A549 (cell line): ENCODE measurements at regions not wholly inside any gene's neighbourhood (a gene's known extent, or its start where the extent isn't known, plus 50 kb on each side); places are given as distances from the start of the nearest gene placed in this dataset.
"Not testable (repeated sequence)": the region's sequence is repeated elsewhere in the genome, so short reads cannot be mapped to it uniquely, and the experiment has no call there.

Source experiments
- BHLHE40 ChIP-seq: IDR thresholded peaks from 2 replicates; pipeline ENCODE4 v1.6.1; 2012; ENCODE audit warnings: low read depth, low read length, inconsistent platforms
- CTCF ChIP-seq: fragments of >200 bp; sonication (Bioruptor Twin); formaldehyde crosslinking; IDR thresholded peaks from 3 replicates; pipeline ENCODE4 v1.5.1; 2016
- EHMT2 ChIP-seq: fragments of 200-600 bp; sonication (generic); IDR thresholded peaks from 2 replicates; pipeline ENCODE4 v1.6.1; 2016; ENCODE audit warnings: antibody characterized with exemption, low read depth, mild to moderate bottlenecking, moderate library complexity
- EP300 ChIP-seq, 2 experiments: fragments of >200 bp; sonication (Bioruptor Twin); formaldehyde crosslinking; IDR thresholded peaks; 2 replicates in 1 of 2; 3 replicates in 1 of 2; pipeline ENCODE4 v1.6.1; 2016 to 2017
- NFE2L2 ChIP-seq: fragments of 150-350 bp; conservative IDR thresholded peaks from 2 replicates; pipeline ENCODE4 v1.6.1; 2014; ENCODE audit warnings: low read length
- POLR2A ChIP-seq: IDR thresholded peaks from 2 replicates; pipeline ENCODE4 v1.6.1; 2012; ENCODE audit warnings: mild to moderate bottlenecking, low read length
- POLR2AphosphoS2 ChIP-seq: conservative IDR thresholded peaks from 2 replicates; pipeline ENCODE4 v1.6.1; 2012; ENCODE audit warnings: low read length, improper control_type of control experiment, inconsistent platforms
- RAD21 ChIP-seq, 2 experiments: fragments of >200 bp in 1 of 2; sonication (Bioruptor Twin) in 1 of 2; formaldehyde crosslinking in 1 of 2; IDR thresholded peaks in 1 of 2; conservative IDR thresholded peaks in 1 of 2; 2 replicates in 1 of 2; 3 replicates in 1 of 2; pipeline ENCODE4 v1.6.1; 2012 to 2018; ENCODE audit warnings: inconsistent platforms in 1 of 2
- SMC3 ChIP-seq: fragments of >200 bp; sonication (Bioruptor Twin); formaldehyde crosslinking; IDR thresholded peaks from 3 replicates; pipeline ENCODE4 v1.6.1; 2018; ENCODE audit warnings: inconsistent platforms
- TP53 ChIP-seq: fragments of 250-450 bp; sonication (Bioruptor Pico); IDR thresholded peaks from 2 replicates; pipeline ENCODE4 v1.5.0; 2021; ENCODE audit warnings: mild to moderate bottlenecking, moderate library complexity
- USF2 ChIP-seq: fragments of 450-650 bp; IDR thresholded peaks from 2 replicates; pipeline ENCODE4 v1.6.1; 2014; ENCODE audit warnings: antibody characterized with exemption
- TF ChIP-seq, protein P1 (sequence below): IDR thresholded peaks from 2 replicates; pipeline ENCODE4 v1.6.1; 2012
- TF ChIP-seq, protein P2 (sequence below): fragments of 150-350 bp; IDR thresholded peaks from 2 replicates; pipeline ENCODE4 v1.6.1; 2014; ENCODE audit warnings: low read depth, mild to moderate bottlenecking, low read length

DNA sequence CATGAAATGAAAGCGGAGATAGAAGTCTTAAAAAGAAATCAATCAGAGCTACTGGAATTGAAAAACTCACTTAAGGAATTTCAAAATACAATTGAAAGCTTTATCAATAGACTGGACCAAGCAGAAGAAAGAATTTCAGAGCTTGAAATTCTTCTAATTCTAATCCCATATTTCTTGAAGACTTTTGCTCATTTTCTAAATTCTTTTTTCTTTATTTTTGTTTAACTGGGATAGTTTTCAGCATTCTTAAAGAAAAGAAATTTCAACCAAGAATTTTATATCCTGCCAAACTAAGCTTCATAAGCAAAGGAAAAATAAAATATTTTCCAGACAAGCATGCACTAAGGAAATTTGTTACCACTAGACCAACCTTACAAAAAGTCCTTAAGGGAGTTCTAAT is 80.2 kb upstream of the BMAL1 start:
- not testable (repeated sequence) for TF ChIP-seq USF2; CTCF; RAD21 (conservative IDR thresholded peaks at IDR 0.05 in 1 of 2, IDR thresholded peaks at IDR 0.05 in 1 of 2); BHLHE40; EP300 (IDR thresholded peaks at IDR 0.05); TP53 (CRISPR knock-in tag); POLR2A; SMC3; POLR2AphosphoS2; NFE2L2; EHMT2
- TF ChIP-seq, protein P1, sequence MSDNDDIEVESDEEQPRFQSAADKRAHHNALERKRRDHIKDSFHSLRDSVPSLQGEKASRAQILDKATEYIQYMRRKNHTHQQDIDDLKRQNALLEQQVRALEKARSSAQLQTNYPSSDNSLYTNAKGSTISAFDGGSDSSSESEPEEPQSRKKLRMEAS, result not testable (repeated sequence)
- TF ChIP-seq, protein P2, sequence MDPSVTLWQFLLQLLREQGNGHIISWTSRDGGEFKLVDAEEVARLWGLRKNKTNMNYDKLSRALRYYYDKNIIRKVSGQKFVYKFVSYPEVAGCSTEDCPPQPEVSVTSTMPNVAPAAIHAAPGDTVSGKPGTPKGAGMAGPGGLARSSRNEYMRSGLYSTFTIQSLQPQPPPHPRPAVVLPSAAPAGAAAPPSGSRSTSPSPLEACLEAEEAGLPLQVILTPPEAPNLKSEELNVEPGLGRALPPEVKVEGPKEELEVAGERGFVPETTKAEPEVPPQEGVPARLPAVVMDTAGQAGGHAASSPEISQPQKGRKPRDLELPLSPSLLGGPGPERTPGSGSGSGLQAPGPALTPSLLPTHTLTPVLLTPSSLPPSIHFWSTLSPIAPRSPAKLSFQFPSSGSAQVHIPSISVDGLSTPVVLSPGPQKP, result not testable (repeated sequence)
